Progenitor cell of endocrine pancreas (in vitro differentiated cells): ENCODE measurements at regions not wholly inside any gene's neighbourhood (a gene's known extent, or its start where the extent isn't known, plus 50 kb on each side); places are given as distances from the start of the nearest gene placed in this dataset.

Source experiments
- DNase-seq: peaks from one replicate; pipeline ENCODE4 v3.0.0; 2021; ENCODE audit warnings: low spot score; ENCODE audit not compliant: unreplicated experiment
- H3K27ac Mint-ChIP-seq: 2 replicates; pipeline ENCODE4 v1.8.0; 2021; ENCODE audit warnings: mild to moderate bottlenecking, moderate library complexity, mixed read lengths
- H3K27me3 Mint-ChIP-seq: 2 replicates; pipeline ENCODE4 v1.8.0; 2021; ENCODE audit warnings: mixed read lengths
- H3K36me3 Mint-ChIP-seq: 2 replicates; pipeline ENCODE4 v1.8.0; 2022; ENCODE audit warnings: mixed read lengths; ENCODE audit not compliant: insufficient read depth
- H3K4me1 Mint-ChIP-seq: 2 replicates; pipeline ENCODE4 v1.8.0; 2021; ENCODE audit warnings: low read depth, mixed read lengths
- H3K4me3 Mint-ChIP-seq: 2 replicates; pipeline ENCODE4 v1.8.0; 2021; ENCODE audit warnings: low read depth, mild to moderate bottlenecking, moderate library complexity, mixed read lengths
- H3K9me3 Mint-ChIP-seq: 2 replicates; pipeline ENCODE4 v1.8.0; 2021; ENCODE audit warnings: low read depth, mixed read lengths
- CTCF ChIP-seq: fragments of 200-600 bp; sonication (generic); IDR thresholded peaks from one replicate; pipeline ENCODE4 v1.5.0; 2021; ENCODE audit warnings: antibody characterized with exemption, mild to moderate bottlenecking; ENCODE audit not compliant: unreplicated experiment

GRCh38 chr2:67669766-67670165 lies 272.6 kb downstream of the ETAA1 start:
- H3K27me3 Mint-ChIP-seq, result no peaks in the 10 kb centered on the region
- H3K36me3 Mint-ChIP-seq, result no peaks in the 10 kb centered on the region
- H3K27ac Mint-ChIP-seq, result no peak overlapping the region
- no peak for DNase-seq
- H3K4me1 Mint-ChIP-seq, result no peaks in the 10 kb centered on the region
- no peak overlapping the region for H3K4me3 Mint-ChIP-seq
- no peaks in the 10 kb centered on the region for H3K9me3 Mint-ChIP-seq
- TF ChIP-seq CTCF, result no peak

- Mint-ChIP-seq H3K36me3 (no peaks in the 10 kb centered on the region), H3K27me3 (no peaks in the 10 kb centered on the region)
- DNase-seq, result no peak
These were observed 273.6 kb downstream of the ETAA1 start for GRCh38 chr2:67670747-67671183.

DNA sequence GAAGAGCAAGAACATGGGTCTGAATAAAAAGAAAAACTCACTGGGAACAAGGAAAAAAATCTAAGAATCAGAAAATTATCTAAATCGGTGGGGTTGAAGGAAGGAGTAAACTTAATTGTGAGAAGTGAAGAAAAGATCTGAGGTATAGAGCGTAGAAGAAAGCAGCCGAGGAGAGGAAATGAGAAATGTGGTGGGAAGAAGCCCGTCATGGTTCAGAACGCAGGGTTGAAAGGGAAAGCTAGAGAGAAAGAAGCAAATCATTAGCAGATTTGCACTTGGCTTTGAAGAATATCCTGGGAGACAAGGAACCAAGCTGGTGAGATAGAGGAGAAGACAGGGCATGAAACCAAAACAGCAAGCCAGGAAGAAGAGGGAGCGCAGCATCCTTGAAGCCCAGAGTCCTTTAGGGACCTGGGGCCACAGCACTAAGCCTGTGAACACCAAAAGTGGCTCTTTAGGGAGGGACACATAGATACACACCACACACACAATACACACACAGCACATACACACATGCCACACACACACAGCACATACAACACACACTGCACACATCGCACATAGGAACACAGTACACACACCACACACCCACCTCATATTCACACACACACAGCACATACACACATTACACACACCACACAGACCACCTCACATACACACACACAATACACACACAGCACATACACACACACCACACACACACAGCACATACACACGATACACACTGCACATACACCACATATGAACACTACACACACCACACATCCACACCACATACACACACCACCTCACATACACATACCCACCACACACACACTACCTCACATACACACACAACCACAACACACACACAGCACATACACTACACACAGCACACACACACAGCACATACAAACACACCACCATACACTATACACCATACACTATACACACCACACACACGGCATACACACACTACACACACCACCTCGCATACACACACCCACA lies 274.6 kb downstream of the ETAA1 start:
- H3K4me1 Mint-ChIP-seq, result no peaks in the 10 kb centered on the region
- H3K4me3 Mint-ChIP-seq, result no peak overlapping the region
- no peaks in the 10 kb centered on the region for H3K9me3 Mint-ChIP-seq
- H3K27ac Mint-ChIP-seq, result no peak overlapping the region
- H3K27me3 Mint-ChIP-seq, result no peaks in the 10 kb centered on the region
- no peak for TF ChIP-seq CTCF
- no peak for DNase-seq
- H3K36me3 Mint-ChIP-seq, result no peaks in the 10 kb centered on the region

More at GRCh38 chr2:67670747-67671183, 273.6 kb downstream of the ETAA1 start:
- Mint-ChIP-seq H3K4me1 (no peaks in the 10 kb centered on the region), H3K9me3 (no peaks in the 10 kb centered on the region), H3K27ac (no peak overlapping the region), H3K4me3 (no peak overlapping the region)
- no peak for TF ChIP-seq CTCF

- DNase-seq, result no peak
- Mint-ChIP-seq H3K4me1 (no peaks in the 10 kb centered on the region), H3K4me3 (no peak overlapping the region), H3K27me3 (no peaks in the 10 kb centered on the region), H3K27ac (no peak overlapping the region), H3K36me3 (no peaks in the 10 kb centered on the region), H3K9me3 (no peaks in the 10 kb centered on the region)
- no peak for TF ChIP-seq CTCF
These were observed 277.5 kb downstream of the ETAA1 start for GRCh38 chr2:67674668-67675067.

GRCh38 chr2:67684991-67685390 lies 287.9 kb downstream of the ETAA1 start:
- no peak for TF ChIP-seq CTCF
- Mint-ChIP-seq H3K27ac (no peak overlapping the region), H3K4me3 (no peak overlapping the region), H3K9me3 (no peaks in the 10 kb centered on the region), H3K36me3 (no peaks in the 10 kb centered on the region), H3K4me1 (no peaks in the 10 kb centered on the region), H3K27me3 (peaks cover 7% of the 10 kb centered on the region)
- DNase-seq, result no peak
